ENCODE measurements at regions not wholly inside any gene's neighbourhood (a gene's known extent, or its start where the extent isn't known, plus 50 kb on each side); places are given as distances from the start of the nearest gene placed in this dataset.

DNA sequence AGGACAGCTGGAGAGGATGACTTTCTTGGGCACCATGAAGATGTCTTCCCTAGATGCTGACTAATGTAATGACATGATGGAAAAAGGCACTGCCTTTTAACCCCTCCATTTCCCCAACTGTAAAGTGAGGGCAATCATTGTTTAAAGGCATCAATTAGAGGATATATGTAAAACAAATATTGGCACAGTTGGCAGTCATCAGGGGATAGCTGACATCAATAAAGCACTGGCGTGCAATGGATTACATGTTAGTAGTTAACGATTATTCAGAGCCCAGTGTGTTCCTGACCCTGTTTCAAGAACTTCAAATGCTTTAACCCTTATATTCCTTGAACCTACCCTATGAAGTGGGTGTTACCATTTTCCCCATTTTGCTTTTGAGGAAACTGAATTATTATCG, 100.7 kb downstream of the TMEM114 start:
- TF ChIP-seq, protein P1, sequence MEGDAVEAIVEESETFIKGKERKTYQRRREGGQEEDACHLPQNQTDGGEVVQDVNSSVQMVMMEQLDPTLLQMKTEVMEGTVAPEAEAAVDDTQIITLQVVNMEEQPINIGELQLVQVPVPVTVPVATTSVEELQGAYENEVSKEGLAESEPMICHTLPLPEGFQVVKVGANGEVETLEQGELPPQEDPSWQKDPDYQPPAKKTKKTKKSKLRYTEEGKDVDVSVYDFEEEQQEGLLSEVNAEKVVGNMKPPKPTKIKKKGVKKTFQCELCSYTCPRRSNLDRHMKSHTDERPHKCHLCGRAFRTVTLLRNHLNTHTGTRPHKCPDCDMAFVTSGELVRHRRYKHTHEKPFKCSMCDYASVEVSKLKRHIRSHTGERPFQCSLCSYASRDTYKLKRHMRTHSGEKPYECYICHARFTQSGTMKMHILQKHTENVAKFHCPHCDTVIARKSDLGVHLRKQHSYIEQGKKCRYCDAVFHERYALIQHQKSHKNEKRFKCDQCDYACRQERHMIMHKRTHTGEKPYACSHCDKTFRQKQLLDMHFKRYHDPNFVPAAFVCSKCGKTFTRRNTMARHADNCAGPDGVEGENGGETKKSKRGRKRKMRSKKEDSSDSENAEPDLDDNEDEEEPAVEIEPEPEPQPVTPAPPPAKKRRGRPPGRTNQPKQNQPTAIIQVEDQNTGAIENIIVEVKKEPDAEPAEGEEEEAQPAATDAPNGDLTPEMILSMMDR (IDR thresholded peaks at IDR 0.05) = no peak
- no peak for TF ChIP-seq POLR2A (IDR thresholded peaks at IDR 0.05)
